Thoracic aorta (tissue), 2 donors: ENCODE measurements at regions not wholly inside any gene's neighbourhood (a gene's known extent, or its start where the extent isn't known, plus 50 kb on each side); places are given as distances from the start of the nearest gene placed in this dataset.

Experiments used
- ATAC-seq: fragments of 150-250 bp; one replicate; pipeline ENCODE4 v1.8.0; 2017; ENCODE audit warnings: low read depth; ENCODE audit not compliant: insufficient number of reproducible peaks, low FRiP score
- DNase-seq: peaks from one replicate; pipeline ENCODE4 v3.0.0-alpha.2; 2020; ENCODE audit warnings: low spot score
- H3K27ac ChIP-seq, 2 donors: fragments of 200-600 bp; sonication (generic); 1 replicate in 1 of 2; 2 replicates in 1 of 2; pipeline ENCODE4 v1.5.1; 2016; ENCODE audit warnings: mild to moderate bottlenecking in 2 of 2, moderate library complexity in 2 of 2
- H3K27me3 ChIP-seq: fragments of 200-600 bp; sonication (generic); replicated peaks from 2 replicates; pipeline ENCODE4 v1.6.0; 2016; ENCODE audit warnings: mild to moderate bottlenecking; ENCODE audit not compliant: insufficient read depth
- H3K36me3 ChIP-seq: fragments of 200-600 bp; sonication (generic); one replicate; pipeline ENCODE4 v1.5.1; 2016
- H3K4me1 ChIP-seq, 2 donors: fragments of 200-600 bp; sonication (generic); 1 replicate in 1 of 2; 2 replicates in 1 of 2; pipeline versions ENCODE4 v1.5.1 to v1.6.0; 2016; ENCODE audit warnings: low read depth in 2 of 2, mild to moderate bottlenecking in 1 of 2; ENCODE audit not compliant: control insufficient read depth in 1 of 2
- H3K4me3 ChIP-seq: fragments of 200-600 bp; sonication (generic); 2 replicates; pipeline ENCODE4 v1.5.1; 2016; ENCODE audit warnings: mild to moderate bottlenecking
- H3K9me3 ChIP-seq: fragments of 200-600 bp; sonication (generic); 2 replicates; pipeline ENCODE4 v1.5.1; 2016
- TF ChIP-seq, protein P1 (sequence below): fragments of 200-600 bp; sonication (generic); IDR thresholded peaks from one replicate; pipeline ENCODE4 v1.5.1; 2019; ENCODE audit warnings: antibody characterized with exemption

DNA sequence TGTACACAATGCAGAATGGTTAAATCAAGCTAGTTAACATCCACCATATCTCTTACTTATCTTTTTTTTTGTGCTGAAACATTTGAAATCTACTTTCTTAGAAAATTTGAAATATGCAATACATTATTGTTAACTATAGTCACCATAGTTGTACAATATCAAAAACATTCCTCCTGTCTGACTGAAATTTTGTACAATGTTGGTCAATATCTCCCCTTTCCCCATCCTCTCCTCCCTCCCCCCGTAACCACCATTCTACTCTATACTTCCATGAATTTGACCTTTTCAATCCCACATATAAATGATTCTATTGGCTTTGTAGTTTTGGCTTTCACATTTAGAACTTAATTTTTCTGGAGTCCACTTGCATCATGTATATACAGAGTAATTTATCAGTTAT lies 63.5 kb upstream of the DCD start:
- TF ChIP-seq, protein P1, sequence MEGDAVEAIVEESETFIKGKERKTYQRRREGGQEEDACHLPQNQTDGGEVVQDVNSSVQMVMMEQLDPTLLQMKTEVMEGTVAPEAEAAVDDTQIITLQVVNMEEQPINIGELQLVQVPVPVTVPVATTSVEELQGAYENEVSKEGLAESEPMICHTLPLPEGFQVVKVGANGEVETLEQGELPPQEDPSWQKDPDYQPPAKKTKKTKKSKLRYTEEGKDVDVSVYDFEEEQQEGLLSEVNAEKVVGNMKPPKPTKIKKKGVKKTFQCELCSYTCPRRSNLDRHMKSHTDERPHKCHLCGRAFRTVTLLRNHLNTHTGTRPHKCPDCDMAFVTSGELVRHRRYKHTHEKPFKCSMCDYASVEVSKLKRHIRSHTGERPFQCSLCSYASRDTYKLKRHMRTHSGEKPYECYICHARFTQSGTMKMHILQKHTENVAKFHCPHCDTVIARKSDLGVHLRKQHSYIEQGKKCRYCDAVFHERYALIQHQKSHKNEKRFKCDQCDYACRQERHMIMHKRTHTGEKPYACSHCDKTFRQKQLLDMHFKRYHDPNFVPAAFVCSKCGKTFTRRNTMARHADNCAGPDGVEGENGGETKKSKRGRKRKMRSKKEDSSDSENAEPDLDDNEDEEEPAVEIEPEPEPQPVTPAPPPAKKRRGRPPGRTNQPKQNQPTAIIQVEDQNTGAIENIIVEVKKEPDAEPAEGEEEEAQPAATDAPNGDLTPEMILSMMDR: no peak
- DNase-seq (no peak), ATAC-seq (no peak)
- Histone ChIP-seq H3K9me3 (no peaks in the 10 kb centered on the region), H3K4me3 (no peak overlapping the region), H3K27ac (no peak overlapping the region), H3K36me3 (no peaks in the 10 kb centered on the region), H3K4me1 (no peaks in the 10 kb centered on the region), H3K27me3 (no peaks in the 10 kb centered on the region)

DNA sequence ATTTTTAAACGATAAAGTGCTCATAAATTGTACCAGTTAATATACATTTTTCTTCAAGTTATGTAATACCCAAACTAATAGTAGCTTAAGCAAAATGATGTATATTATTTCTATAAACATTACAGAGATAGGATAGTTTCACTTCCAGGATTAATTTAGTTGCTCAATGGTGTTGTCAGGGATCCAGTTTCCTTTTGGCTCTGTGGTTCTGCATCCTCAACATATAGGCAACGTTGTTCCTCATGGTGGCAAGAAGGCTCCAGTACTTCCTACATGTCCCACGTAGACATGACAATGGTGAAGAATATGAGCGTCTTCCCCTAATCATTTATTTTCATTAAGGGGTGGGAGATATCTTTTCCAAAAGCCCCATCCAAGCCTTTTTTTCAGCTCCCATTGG lies 60.7 kb upstream of the DCD start:
- Histone ChIP-seq H3K27ac (no peak overlapping the region), H3K4me1 (no peaks in the 10 kb centered on the region), H3K27me3 (no peaks in the 10 kb centered on the region), H3K9me3 (no peaks in the 10 kb centered on the region), H3K36me3 (no peaks in the 10 kb centered on the region), H3K4me3 (no peak overlapping the region)
- DNase-seq (no peak), ATAC-seq (no peak)
- TF ChIP-seq, protein P1: no peak

DNA sequence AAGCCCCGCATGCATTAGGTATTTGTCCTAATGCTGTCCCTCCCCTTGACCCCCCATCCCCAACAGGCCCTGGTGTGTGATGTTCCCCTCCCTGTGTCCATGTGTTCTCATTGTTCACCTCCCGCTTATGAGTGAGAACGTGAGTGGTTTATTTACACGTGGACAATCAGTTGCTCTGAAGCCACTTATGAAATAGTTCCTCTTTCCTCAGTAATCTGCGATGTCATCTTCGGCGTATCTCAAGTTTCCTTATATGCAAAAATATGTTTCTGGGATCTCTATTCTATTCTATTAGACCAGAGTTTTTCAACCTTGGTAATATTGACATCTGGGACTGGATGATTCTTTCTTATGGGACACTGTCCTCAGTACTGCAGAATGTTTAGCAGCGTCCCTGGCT lies 56.0 kb upstream of the DCD start:
- Histone ChIP-seq H3K4me3 (no peak overlapping the region), H3K27me3 (no peaks in the 10 kb centered on the region), H3K4me1 (no peaks in the 10 kb centered on the region), H3K9me3 (no peaks in the 10 kb centered on the region), H3K36me3 (no peaks in the 10 kb centered on the region), H3K27ac (no peak overlapping the region)
- DNase-seq: no peak
- no peak for ATAC-seq
- TF ChIP-seq, protein P1: no peak

DNA sequence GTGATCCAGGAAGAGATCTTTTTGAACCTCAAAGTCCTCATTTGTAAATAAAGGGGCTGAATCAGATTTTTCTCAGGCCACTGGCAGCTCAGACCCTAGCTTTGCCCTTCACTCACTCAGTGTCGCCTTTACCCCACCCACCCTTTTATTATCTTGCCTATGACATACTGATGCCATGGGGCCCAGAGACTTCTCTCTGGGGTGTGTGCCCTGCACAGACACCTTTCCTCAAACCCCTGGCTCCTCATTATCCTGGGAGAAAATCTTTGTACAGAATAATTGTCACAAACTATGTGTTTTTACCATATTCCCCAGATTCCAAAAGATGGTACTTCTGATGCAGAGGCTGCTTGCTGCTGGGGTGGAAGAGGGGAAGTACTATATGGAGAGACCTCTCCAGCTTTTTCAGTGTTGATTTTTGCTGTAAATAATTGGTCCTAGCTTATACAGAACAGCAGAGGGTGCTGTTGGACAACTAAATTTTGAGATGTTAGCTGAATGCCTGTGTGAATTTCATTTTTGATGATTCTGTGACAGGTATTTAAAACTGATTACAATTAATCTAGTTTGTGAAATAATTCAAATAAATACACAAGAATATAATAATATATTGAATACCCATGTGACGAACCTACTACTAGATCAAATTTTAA lies 53.9 kb upstream of the DCD start:
- no peak for DNase-seq

DNA sequence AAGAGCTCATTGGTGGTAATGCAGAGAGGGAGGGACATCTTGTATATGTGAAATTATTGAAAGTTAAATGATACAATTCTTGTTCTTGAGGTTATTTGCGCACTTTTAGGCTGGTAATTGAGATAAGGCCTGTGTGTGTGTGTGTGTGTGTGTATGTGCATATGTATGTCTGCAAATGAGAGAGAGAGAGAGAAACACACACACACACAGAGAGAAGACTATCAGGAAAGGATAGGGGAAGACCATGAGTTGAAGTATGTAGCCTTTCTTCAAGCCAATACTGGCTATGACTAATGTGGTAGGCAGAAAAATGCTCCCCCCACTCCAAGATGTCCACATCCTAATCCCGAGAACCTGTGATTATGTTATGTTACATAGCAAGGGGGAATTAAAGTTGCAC lies 52.7 kb upstream of the DCD start:
- Histone ChIP-seq H3K27me3 (no peaks in the 10 kb centered on the region), H3K4me3 (no peak overlapping the region), H3K4me1 (no peaks in the 10 kb centered on the region), H3K9me3 (no peaks in the 10 kb centered on the region), H3K27ac (no peak overlapping the region), H3K36me3 (no peaks in the 10 kb centered on the region)
- TF ChIP-seq, protein P1: no peak
- DNase-seq (no peak), ATAC-seq (no peak)

More for the DNA sequence above, 53.9 kb upstream of the DCD start:
- no peak overlapping the region for H3K27ac ChIP-seq
- H3K4me1 ChIP-seq: no peaks in the 10 kb centered on the region
- no peak for ATAC-seq
- TF ChIP-seq, protein P1: peak; percentile 48
- no peaks in the 10 kb centered on the region for H3K36me3 ChIP-seq
- no peaks in the 10 kb centered on the region for H3K27me3 ChIP-seq
- H3K9me3 ChIP-seq: no peaks in the 10 kb centered on the region
- H3K4me3 ChIP-seq: no peak overlapping the region
